D721Med (cell line): ENCODE measurements at regions not wholly inside any gene's neighbourhood (a gene's known extent, or its start where the extent isn't known, plus 50 kb on each side); places are given as distances from the start of the nearest gene placed in this dataset.

Experiments used
- DNase-seq: peaks from one replicate; pipeline ENCODE4 v3.0.0; 2011; ENCODE audit warnings: low spot score; ENCODE audit not compliant: insufficient read length
- FAIRE-seq: peaks from 2 replicates; lab custom pipeline; 2011; peaks lifted over from hg19 to GRCh38; lab: Jason Lieb, UNC
- CTCF ChIP-seq: IDR thresholded peaks from 2 replicates; pipeline ENCODE4 v1.5.1; 2012; ENCODE audit warnings: mild to moderate bottlenecking, control low read depth; ENCODE audit not compliant: insufficient read depth; ENCODE audit errors: missing control alignments

DNA sequence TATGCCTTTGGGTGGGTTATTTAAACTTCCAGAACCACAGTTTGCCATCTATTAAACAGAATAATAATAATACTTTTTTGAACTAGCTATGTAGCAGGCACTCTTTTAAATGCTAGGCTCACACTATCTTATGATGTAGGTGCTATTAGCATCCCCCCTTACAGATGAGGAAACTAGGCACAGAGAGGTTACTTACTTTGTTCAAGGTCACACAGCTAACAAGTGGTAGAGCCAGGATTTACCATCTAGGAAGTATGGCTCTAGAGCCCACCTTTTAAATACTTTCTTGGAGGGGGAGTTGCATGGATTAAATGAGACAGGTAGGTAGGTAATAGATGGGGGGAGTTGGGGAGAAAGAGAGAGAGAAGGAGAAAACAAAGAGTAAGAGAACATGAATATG is 95.3 kb upstream of the NR3C1 start:
- no peak for DNase-seq
- no peak for TF ChIP-seq CTCF
- no peak for FAIRE-seq

DNA sequence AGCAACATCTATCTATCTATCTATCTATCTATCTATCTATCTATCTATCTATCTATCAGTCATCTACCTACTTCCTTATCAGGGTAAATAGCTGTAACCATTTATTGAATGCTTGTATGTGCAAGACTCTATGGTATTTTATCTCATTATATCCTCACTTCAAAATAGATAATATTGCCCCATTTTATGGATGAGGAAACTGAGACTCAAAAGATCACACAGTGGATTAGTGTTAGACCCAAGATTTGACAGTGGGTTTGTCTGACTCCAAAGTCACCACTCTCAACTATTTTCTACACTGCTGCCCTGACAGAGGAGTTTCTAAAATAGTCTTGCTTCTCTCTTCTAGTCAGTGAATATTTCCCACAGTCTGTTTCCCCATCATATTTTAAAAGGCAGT is 94.3 kb upstream of the NR3C1 start:
- no peak for TF ChIP-seq CTCF
- FAIRE-seq: no peak
- DNase-seq: no peak

DNA sequence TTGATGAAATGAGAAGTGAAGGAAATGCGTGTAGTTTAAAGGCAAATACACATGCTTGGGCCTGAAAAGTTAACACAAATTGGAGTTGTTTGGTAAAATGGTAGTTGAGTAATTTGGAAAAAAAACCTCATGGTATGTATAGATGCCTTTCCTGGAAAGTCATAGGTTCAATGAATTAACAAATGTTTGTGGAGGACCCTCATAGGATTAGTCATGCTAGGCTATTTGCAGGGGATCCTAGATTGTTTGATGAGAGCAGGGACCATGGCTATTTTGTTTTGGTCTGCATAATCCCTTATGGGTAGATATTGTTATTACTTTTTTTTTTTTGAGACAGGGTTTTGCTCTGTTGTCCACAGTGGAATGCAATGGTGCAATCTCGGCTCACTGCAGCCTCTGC is 93.5 kb upstream of the NR3C1 start:
- no peak for DNase-seq
- no peak for FAIRE-seq
- TF ChIP-seq CTCF: no peak

DNA sequence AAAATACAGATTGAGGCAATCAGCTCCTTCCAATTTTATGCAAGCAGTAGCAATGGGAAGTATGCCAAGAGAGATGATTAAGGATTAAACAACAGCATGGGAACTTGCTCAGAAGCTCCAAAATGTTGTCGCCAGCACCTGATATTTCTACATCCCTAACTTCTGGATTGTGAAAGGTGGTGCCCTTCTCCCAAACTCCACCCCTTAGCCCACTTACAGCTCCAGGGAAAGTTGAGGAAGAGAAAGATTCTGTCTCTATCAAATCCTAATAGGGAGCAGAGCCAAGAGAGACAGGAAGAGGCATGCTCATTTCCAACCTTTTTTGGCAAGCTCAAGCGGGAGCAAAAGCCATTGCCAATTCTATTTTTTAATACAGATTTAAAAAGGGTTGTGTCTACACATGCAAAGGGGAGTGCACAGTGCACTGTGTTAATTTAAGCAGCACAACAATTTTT is 92.4 kb upstream of the NR3C1 start:
- DNase-seq: no peak

DNA sequence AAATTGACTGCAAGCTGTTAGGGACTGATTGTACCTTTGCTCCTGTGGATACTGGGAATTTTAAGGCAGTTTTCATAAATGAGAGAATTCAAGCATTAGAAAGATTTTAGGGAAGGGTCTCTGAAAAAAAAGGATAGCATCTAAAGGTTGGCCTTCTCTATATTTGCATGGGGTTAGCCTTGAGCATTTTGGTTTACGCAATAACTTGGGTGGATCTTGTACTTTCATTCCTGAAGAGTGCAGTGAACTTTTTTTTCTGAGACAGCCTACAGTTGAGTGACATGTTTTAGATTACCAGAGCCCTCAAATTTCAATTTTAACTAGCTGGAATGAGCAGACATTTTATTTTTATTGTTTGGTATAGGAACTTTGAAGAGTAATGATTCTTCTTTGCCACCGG is 91.6 kb upstream of the NR3C1 start:
- DNase-seq: no peak
- no peak for FAIRE-seq
- TF ChIP-seq CTCF: no peak

More for the DNA sequence above, 92.4 kb upstream of the NR3C1 start:
- no peak for TF ChIP-seq CTCF
- no peak for FAIRE-seq

- FAIRE-seq (no peak), DNase-seq (no peak)
- no peak for TF ChIP-seq CTCF
Measured at GRCh38 chr5:143494595-143494994, 91.1 kb upstream of the NR3C1 start.

DNA sequence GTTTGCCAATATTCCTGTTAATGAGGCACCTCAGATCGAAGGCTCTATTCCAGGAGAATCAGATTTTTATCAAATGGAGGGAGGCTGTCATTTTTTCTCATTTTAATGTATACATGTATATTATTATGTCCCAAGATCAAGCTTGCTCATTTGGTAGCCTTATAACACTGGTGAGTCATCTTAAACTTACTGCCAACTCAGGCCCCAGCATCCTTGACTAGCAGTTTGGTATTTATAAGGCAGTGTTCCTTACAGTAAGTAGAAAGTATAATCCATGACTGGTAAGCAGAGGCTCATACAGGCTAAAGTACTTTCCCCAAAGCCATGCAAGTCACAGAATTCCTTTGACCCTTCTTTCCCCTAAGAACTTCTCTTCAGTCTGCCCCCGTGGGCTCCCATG is 90.7 kb upstream of the NR3C1 start:
- FAIRE-seq (no peak), DNase-seq (no peak)
- TF ChIP-seq CTCF: no peak
